SJSA1 (cell line): ENCODE measurements at regions not wholly inside any gene's neighbourhood (a gene's known extent, or its start where the extent isn't known, plus 50 kb on each side); places are given as distances from the start of the nearest gene placed in this dataset.
"Not testable (repeated sequence)": the region's sequence is repeated elsewhere in the genome, so short reads cannot be mapped to it uniquely, and the experiment has no call there.

Source experiments
- DNase-seq, 2 experiments: peaks; one replicate each; pipeline ENCODE4 v3.0.0-alpha.2; 2015 to 2020; ENCODE audit warnings: low spot score in 2 of 2, low read depth in 1 of 2
- H3K27ac ChIP-seq: fragments of 250-450 bp; sonication (Bioruptor Pico); 2 replicates; pipeline ENCODE4 v1.5.1; 2020; ENCODE audit warnings: mild to moderate bottlenecking, moderate library complexity
- H3K27me3 ChIP-seq: fragments of 250-450 bp; sonication (Bioruptor Pico); replicated peaks from 2 replicates; pipeline ENCODE4 v1.5.1; 2020; ENCODE audit warnings: mild to moderate bottlenecking, moderate library complexity
- H3K36me3 ChIP-seq: fragments of 250-450 bp; sonication (Bioruptor Pico); 2 replicates; pipeline ENCODE4 v1.5.1; 2020; ENCODE audit warnings: mild to moderate bottlenecking
- H3K4me1 ChIP-seq: fragments of 250-450 bp; sonication (Bioruptor Pico); replicated peaks from 2 replicates; pipeline ENCODE4 v1.6.1; 2021; ENCODE audit warnings: mild to moderate bottlenecking
- H3K4me3 ChIP-seq: fragments of 250-450 bp; sonication (Bioruptor Pico); 2 replicates; pipeline ENCODE4 v1.5.1; 2020; ENCODE audit warnings: mild to moderate bottlenecking
- H3K9me3 ChIP-seq: fragments of 250-450 bp; sonication (Bioruptor Pico); replicated peaks from 2 replicates; pipeline ENCODE4 v1.5.1; 2020; ENCODE audit warnings: mild to moderate bottlenecking

DNA sequence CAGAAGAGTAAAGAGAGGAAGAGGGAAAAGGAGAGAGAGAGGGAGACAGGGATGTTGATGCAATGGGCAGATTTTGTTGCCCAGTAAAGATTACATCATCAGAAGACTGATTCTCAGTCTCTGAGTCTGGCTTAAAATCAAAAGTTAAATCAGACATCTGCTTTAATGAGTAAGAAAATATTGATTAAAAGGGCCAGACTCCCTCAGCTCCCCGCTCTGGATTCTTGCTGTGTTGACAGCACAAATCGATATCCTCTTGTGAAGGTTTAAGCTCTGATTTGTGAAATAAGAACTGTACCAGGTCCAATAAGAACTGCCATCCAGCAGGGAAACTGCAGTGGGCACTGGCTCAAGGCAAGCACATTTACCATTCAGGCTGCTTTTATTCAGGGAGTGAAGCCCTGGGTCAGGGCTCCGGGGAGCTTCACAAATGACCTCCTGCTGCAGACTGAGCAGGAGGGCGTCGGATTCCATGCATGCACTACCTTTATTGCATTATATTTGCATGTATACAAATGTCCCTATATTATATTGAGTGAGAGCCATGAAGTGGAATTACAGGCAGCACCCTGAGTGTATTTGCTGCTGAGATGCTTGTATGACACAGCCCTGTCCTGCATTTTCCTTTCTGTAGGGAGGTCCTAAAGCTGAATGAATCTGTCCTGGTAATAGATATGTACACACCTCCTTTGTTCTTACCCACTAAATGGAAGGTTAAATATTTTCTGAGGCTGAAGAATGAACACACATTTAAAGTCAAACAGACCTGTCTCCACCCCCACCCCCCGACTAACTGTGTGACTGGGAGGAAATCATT is 401.5 kb downstream of the REEP3 start:
- no peak for DNase-seq
- H3K27ac ChIP-seq = no peak overlapping the region

DNA sequence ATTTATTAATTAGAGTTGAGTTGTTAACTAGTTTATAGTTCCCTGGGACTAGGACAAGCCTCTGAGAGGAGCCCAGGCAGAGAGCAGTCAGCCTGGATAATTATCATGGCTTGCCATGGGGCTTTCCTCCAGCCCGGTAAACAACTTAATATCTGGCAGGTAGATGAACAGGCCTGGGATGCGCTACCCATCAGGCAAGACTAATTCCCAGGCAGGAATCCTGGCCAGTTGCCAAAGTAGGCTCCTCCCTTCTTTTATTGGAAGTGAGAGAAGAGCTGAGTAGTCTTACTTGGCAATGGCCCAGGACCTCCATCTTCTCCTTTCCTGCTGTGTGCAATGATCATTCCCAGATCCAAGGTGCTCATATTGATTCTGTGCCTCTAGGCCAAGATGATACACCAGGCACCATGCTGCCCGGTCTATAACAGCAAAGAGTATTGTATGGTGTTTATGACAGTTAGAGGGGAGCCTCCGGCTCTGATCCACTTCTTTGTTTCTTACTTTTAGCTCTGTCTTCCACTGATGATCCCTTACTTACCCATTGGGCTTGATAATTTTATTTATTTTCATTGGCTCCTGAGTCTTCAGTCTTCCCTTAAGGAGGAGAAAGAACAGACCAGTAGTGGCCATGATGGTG is 408.7 kb downstream of the REEP3 start:
- no peaks in the 10 kb centered on the region for H3K36me3 ChIP-seq
- no peaks in the 10 kb centered on the region for H3K9me3 ChIP-seq
- no peak overlapping the region for H3K27ac ChIP-seq
- no peaks in the 10 kb centered on the region for H3K27me3 ChIP-seq
- no peak for DNase-seq
- no peaks in the 10 kb centered on the region for H3K4me1 ChIP-seq
- no peak overlapping the region for H3K4me3 ChIP-seq

More for the DNA sequence above, 401.5 kb downstream of the REEP3 start:
- Histone ChIP-seq H3K4me1 (no peaks in the 10 kb centered on the region), H3K4me3 (no peak overlapping the region), H3K9me3 (no peaks in the 10 kb centered on the region), H3K27me3 (no peaks in the 10 kb centered on the region), H3K36me3 (no peaks in the 10 kb centered on the region)

GRCh38 chr10:63930584-63930983 is 409.4 kb downstream of the REEP3 start:
- Histone ChIP-seq H3K4me1 (no peaks in the 10 kb centered on the region), H3K27me3 (no peaks in the 10 kb centered on the region), H3K36me3 (no peaks in the 10 kb centered on the region), H3K9me3 (no peaks in the 10 kb centered on the region), H3K4me3 (no peak overlapping the region), H3K27ac (no peak overlapping the region)
- DNase-seq = no peak

DNA sequence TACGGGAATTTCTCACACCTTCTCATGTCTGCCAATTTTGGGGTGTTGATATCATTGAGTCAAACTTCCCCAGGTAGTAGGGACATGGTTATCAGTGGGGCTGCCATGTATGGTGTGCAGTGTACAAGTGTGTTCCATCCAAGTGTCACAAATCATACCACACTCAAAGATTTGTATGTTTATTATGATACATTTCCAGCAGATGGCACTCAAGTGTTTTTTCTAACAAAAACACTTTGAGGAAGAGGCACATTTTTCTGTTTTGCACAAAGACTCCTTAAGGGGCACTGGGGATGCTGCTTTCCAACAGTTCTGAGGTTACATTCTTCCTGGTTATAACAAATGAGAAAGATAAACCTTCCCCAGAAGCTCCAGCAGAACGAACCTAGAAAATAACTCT is 414.5 kb downstream of the REEP3 start:
- DNase-seq = no peak
- Histone ChIP-seq H3K27me3 (no peaks in the 10 kb centered on the region), H3K36me3 (no peaks in the 10 kb centered on the region)

DNA sequence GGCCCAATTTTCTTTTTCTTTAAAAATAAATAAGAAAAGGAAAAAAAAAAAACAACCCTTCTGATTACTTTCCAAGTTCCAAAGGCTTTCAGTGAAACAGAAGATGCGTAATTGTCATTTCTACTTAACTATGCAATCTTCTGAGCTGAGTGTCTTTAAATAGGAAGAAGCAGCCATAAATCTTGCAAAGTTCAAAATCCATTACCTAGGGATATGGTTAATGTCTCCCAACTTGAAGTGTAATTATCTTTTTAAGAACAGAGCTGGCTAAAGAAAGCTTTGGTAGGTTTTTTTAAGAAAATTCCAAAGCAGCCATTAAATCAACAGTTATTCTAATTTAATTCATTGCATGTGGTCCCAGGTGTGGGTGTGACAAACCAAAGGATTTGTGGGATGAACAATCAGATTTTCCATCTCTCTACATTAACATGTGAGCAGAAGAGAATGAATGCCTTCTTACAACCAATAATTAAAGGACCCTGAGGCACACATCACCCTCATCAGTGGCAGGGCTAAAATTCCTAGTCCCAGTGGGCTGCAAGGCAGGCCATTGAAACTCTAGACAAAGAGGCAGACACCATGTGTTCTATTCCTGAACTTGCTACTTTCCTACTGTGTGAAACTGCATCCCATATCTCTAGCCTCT is 419.2 kb downstream of the REEP3 start:
- Histone ChIP-seq H3K9me3 (no peaks in the 10 kb centered on the region), H3K27me3 (no peaks in the 10 kb centered on the region), H3K4me1 (no peaks in the 10 kb centered on the region), H3K27ac (no peak overlapping the region), H3K36me3 (no peaks in the 10 kb centered on the region), H3K4me3 (no peak overlapping the region)
- no peak for DNase-seq

More for the DNA sequence above, 414.5 kb downstream of the REEP3 start:
- H3K9me3 ChIP-seq = no peaks in the 10 kb centered on the region
- no peaks in the 10 kb centered on the region for H3K4me1 ChIP-seq
- H3K27ac ChIP-seq = no peak overlapping the region
- H3K4me3 ChIP-seq = no peak overlapping the region

DNA sequence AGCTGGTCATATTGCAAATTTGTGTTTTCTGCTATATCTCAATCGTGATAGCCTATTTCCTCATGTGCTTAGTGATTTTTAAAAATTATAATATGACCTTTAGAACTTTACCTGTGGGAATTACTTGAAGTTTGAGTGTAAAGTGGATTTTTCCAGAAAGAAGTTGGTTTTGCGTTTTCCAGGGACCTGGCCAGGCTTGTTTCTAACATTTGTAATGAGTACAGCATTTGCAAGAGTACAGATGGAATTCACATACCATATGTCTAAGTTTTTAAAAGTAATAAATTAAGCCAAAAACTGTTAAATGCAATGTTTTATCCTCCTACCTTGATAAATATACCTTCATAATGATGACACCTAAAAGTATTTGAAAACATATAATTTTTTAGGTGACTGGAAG is 443.2 kb downstream of the REEP3 start:
- Histone ChIP-seq H3K4me3 (no peak overlapping the region), H3K27ac (no peak overlapping the region), H3K4me1 (no peaks in the 10 kb centered on the region), H3K27me3 (no peaks in the 10 kb centered on the region), H3K9me3 (no peaks in the 10 kb centered on the region), H3K36me3 (no peaks in the 10 kb centered on the region)
- DNase-seq = no peak

DNA sequence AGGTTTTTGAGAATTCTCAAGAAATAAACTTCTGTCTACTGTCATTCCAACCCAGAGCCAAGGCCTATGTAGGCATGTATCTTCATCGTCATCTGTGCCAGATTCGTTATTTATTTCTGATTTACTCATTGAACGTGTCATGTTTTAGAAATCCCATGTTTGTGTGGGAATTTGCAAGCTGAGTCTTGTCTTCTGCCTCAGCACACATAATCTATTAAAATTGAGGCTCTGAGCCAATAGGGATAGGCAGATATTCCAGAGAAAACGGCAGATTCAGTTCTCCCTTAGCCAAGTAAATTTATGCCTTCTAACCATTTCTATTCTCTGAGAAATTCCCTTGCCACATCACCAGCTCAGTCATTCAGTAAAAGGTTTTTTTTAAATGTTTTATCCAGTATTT is 444.6 kb downstream of the REEP3 start:
- Histone ChIP-seq H3K27ac (no peak overlapping the region), H3K4me1 (no peaks in the 10 kb centered on the region), H3K4me3 (no peak overlapping the region), H3K9me3 (no peaks in the 10 kb centered on the region), H3K27me3 (no peaks in the 10 kb centered on the region), H3K36me3 (no peaks in the 10 kb centered on the region)
- DNase-seq = no peak

DNA sequence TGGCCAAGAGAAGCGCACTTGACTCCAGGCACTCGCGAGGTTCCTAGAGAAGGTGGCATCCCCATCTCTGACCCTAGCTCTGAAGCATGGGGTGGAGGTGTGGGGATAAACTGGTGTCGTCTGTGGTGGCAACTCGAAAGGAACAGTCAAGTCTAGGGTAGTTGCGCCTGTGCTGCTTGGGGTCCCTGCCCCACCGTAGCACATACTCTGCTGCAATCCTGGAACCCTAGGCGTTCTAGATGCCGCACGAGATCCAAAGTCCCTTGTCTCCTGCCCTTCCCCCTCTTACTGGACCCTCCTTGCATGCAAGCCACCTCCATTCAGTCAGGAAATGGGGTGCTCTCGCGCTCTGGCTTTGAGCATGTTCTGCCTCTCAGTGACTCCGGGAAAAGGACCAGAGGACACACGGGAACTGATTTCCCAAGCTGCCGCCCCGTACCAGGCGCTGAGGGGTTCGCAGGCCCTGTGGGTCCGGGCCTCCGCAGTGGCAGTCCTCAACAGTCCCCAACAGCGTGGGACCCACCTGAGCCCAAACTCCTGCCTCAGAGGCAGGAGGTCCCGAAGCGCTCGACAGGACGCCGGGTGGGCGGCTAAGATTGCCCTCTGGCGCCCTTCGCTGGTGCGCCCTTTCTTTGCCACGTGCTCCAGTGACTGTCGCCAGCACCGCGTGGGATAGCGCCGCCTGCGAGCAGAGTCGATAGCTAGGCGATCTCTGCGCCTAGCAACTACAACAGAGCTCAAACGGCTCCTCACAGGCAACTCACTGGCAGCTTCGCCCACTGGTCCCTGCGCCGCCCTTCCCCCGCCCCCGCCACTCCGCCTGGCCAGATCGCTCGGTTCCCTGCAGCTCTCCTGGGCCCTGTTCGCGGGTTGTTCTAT is 452.0 kb downstream of the REEP3 start:
- H3K27ac ChIP-seq = no peak overlapping the region
- H3K9me3 ChIP-seq = no peaks in the 10 kb centered on the region
- DNase-seq = no peak
- H3K27me3 ChIP-seq = no peaks in the 10 kb centered on the region
- no peak overlapping the region for H3K4me3 ChIP-seq
- no peaks in the 10 kb centered on the region for H3K4me1 ChIP-seq
- no peaks in the 10 kb centered on the region for H3K36me3 ChIP-seq

DNA sequence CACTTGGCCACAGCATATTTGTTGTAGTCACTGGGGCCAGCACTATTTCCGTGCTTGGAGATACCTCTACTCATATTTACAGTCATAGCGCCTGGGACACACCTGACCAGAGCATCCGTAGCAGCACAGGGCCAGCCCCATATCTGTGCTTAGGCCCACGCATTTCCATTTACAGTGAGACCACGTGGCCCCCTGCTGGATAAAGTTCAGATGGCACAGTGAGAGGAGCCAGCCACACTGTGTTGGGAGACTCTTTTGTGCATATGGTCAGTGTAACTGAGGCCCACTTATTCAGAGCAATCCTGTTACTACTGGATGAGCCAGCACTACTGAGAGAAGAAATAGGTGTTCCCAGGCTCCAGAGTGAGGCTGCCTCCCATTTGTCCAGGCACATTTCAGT is 455.3 kb downstream of the REEP3 start:
- no peak overlapping the region for H3K27ac ChIP-seq
- peak; percentile 12 to 49 for DNase-seq
- H3K9me3 ChIP-seq = no peaks in the 10 kb centered on the region
- H3K4me3 ChIP-seq = no peak overlapping the region
- no peaks in the 10 kb centered on the region for H3K36me3 ChIP-seq
- H3K27me3 ChIP-seq = no peaks in the 10 kb centered on the region
- H3K4me1 ChIP-seq = no peaks in the 10 kb centered on the region

DNA sequence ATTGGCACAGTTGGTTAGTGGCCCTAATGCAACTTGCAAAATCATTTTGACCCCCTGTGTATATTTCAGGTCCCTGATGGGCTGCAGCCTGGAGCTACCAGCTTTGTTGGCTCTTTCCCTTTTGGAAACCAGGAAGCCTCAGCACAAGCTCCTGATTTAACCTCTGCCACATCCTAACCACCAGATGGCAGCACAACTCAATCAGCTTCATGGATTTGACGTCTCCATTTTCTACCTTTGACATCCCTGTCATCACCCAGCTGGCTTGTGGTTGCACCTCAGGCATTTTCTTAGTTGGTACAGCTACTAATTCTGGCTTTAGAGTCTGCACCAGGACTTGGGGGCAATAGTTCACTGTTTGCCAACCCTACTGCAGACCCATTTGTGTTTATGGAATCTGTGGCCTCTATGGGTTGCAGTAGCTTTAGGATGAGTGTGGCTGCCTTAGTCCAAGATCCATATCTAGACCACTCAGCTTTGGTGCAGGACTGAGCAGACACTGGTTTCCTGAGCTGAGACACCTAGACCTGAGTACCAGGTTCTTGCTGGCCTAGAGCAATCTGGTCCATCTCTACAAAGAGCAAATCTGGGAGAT is 456.2 kb downstream of the REEP3 start:
- Histone ChIP-seq H3K4me1 (no peaks in the 10 kb centered on the region), H3K9me3 (no peaks in the 10 kb centered on the region), H3K36me3 (no peaks in the 10 kb centered on the region), H3K27me3 (no peaks in the 10 kb centered on the region), H3K27ac (no peak overlapping the region), H3K4me3 (no peak overlapping the region)
- peak in 1 of 2 experiments; percentile 7 for DNase-seq

GRCh38 chr10:63980870-63981269 is 459.7 kb downstream of the REEP3 start:
- DNase-seq, H3K36me3 ChIP-seq, H3K9me3 ChIP-seq, H3K27ac ChIP-seq, H3K4me1 ChIP-seq, H3K27me3 ChIP-seq, H3K4me3 ChIP-seq: not testable (repeated sequence)

- DNase-seq, H3K27me3 ChIP-seq, H3K4me3 ChIP-seq, H3K9me3 ChIP-seq, H3K27ac ChIP-seq, H3K4me1 ChIP-seq, H3K36me3 ChIP-seq: not testable (repeated sequence)
These were observed 462.9 kb downstream of the REEP3 start for GRCh38 chr10:63984061-63984460.

GRCh38 chr10:63986536-63986935 is 465.3 kb downstream of the REEP3 start:
- no peaks in the 10 kb centered on the region for H3K27me3 ChIP-seq
- no peak for DNase-seq
- H3K9me3 ChIP-seq = no peaks in the 10 kb centered on the region; the same call in 1 of the 2 replicates
- H3K4me1 ChIP-seq = no peaks in the 10 kb centered on the region
- no peak overlapping the region for H3K4me3 ChIP-seq
- no peak overlapping the region for H3K27ac ChIP-seq
- H3K36me3 ChIP-seq = no peaks in the 10 kb centered on the region
